GM19328 (cell line): ENCODE measurements at regions not wholly inside any gene's neighbourhood (a gene's known extent, or its start where the extent isn't known, plus 50 kb on each side); places are given as distances from the start of the nearest gene placed in this dataset.
A peak's percentile ranks its signal among the peaks of the same experiment; 100 is the strongest.

Experiments
- ATAC-seq: cut with Tn5 transposase; IDR thresholded peaks from one replicate; pipeline ENCODE4 v1.9.1; 2021; ENCODE audit warnings: mild to moderate bottlenecking, moderate library complexity; ENCODE audit not compliant: unreplicated experiment

DNA sequence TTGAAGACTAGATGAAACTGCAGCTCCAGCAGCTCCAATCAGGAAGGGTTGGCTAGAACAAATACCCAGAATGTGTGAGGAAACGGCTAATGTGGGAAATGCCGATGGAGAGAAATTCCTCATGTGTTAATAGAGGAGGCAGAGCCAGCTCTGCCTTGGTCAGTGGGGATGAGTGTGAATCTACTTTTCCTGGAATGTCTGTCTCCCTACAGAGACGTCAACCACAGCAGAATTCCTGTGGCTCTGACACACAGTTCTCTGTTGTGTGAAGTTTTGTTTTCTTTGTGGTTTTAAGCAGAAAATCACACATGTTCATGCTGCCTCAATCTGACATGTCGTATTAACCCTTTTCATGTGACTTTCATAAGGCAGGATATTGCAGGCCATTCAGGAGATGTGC, 476.6 kb upstream of the WWC1 start:
- ATAC-seq = no peak

DNA sequence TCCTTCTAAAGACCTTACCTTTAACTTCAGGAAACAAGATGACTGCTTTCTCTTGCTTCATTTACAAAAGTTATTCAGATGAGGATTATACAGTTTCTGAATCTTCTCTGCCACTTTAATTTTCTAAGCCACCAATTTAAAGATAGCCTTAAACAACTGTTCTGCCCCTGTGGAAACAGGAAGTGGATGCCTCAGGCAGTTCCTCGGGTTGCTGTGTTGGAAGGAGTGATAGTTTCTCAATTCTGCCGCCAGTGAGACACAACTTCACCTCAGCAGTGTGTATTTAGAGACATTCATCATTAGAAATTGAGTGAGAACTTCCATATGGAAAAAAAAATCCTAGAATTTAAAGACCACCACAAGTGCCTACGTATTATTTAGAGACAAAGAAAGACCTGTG, 475.1 kb upstream of the WWC1 start:
- no peak for ATAC-seq

DNA sequence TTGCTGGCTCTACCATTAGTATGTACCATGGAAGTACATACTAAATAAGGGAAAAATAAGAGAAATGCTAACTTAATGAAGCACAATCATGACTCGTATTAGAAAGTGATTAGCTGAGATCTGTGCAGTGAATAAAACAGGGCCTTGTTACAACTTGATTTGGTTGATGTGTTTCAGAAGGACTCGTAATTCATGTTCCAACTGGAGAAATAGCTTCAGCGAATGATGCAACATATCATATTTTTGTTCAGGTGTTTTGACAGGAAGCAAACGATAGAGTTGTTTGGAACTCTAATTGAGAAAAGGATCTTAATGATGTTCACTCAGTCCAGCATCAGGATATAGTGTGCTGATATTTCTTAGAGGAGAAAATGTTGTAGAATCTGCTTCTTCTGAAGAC, 474.6 kb upstream of the WWC1 start:
- no peak for ATAC-seq

DNA sequence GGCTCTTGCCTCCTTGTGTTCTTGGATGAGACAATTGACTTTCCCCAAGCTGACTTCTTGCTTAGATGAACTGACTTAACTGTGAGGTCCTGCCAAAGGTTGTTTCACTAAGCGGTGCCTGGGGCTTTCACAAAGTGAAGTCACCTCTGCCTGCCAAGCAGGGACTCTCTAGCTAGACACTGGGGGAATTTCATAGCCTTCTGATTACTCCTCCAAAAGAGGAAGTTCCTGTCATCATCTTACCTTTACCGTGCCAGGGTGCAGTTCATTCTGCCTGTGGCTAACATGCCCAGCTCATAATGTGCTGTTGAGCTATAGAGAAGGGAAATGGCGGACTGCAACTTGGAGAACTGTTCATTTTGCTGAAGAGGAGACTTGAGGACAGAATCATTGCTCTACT, 472.0 kb upstream of the WWC1 start:
- peak; percentile 73 for ATAC-seq

DNA sequence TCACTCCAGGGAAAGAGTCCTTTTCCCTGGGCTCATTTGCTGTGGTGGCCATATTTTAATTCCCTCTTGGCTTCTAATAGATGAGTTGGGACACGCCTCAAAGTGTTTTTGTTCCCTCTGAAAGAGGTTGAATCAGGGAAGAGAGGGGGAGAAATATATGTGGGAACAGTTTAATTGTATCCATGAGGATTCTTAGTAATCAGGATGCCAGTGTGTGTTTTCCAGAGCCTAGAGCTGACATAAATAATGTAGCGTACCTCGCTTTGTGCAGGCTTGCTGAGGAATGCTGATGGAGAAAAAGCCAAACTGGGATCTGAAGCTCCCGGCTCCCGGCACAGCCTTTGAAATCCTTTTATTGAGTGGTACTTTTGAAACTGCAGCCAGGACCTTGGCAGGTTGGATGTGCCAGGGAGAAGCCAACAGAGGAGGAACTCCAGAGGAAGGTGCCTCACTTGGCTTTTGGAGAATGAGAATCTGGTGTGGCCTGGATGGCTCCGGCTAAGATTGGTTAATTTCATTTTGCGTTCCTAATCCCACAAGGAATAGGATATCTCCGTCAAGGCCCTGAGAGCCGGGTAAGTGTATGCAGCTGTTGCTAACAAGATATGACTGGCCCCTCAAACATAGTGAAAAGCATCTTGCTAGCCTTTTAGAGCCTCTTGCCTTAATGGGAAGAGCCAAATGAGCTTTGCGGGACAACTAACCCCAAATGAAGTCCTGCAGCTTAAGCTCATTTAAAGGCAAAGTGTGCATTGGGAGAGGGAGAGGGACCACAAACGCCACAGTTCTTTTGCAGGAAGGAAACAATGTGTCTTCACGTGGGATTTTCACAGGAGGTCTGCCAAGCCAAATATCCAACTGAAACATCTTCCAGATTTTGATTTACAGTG, 471.1 kb upstream of the WWC1 start:
- ATAC-seq = no peak

DNA sequence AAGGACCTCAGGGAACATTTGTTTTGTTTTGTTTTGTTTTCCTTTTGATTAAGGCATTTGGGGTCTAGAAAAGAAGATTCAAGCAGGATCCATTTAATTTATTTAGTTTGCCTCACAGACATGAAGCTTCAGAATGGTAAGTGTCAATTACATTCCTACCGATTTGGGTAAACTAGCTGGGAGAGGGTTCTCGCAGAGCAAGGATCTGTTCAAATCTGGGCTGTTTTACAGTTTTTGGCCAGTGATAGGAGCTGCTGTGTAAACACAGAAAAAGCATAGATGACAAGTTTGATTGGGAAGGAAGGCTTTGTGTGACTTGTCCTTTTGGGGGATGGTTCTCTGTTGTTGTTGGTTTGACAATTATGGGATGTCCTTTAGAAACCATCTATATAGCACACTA, 470.3 kb upstream of the WWC1 start:
- no peak for ATAC-seq

DNA sequence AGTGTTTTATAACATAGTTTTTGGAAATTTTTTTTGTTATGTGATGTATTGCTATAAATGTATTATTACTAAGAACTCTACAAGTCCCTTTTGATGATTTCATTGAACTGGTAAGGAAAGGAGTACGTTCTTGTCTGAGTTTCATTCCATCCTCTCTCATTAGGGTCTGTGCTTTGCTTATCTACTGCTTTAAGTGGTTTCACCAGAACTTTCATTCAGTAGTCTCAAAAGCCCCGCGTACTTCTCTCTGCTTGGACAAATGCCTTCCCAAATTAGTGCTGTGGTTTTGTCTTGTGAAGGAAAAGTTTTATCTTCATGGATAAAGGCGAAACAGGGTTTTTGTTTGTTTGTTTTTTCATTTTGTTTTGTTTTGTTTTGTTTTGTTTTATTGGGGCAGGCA, 469.8 kb upstream of the WWC1 start:
- ATAC-seq = no peak

DNA sequence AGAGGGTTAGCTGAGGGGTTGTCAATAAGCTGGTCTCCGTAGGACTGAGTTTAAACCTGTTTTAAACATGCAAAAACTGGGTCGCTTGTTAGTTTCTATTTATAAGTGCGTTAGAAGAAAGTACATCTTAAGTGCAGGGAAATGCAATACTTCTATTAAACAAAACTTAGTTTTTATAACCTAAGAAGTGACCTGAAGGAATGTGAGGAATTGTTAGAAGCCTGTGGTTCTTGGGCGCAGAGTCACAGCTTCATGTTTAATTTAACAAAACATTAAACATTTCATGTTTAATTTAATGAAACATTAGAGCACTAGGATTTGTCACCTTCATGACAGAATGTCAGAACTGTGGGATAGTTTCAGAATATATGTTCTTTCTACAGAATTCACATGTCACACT, 469.2 kb upstream of the WWC1 start:
- ATAC-seq = no peak

DNA sequence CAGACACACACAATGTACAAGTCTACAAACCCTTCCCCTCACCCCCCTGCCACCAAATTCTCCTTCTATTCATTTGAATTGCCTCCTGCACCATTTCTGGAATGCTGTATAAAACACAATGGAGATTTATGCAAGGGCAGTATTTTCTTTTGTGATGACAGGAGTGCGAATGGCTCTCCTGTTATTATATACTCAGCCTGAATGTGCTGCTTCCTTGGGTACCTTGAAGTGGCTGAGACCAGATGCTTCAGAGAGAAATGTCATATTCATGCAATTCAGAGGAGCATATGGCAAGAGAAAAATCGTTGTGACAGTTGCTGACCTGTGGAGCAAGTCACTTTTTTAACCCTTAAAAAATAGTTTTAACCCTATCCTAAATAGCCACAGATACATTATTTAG, 468.0 kb upstream of the WWC1 start:
- ATAC-seq = no peak

DNA sequence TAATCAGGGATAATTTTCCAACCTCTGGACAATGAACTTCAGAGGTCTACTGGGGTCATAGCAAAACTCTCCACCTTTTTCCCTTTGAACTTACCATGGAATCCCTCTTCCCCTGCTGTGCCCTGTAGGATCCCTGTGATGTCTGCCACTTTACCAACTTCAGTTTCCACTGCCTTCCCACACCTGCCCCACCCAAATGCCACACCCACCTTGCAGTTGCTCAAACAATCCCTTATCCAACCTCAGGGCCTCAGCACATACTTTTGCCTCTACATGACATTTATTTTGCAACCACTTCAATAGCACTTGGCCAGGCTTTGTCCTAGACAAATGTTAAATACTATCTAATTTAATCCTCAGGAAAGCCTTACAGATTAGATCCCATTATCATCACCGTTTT, 463.7 kb upstream of the WWC1 start:
- no peak for ATAC-seq

DNA sequence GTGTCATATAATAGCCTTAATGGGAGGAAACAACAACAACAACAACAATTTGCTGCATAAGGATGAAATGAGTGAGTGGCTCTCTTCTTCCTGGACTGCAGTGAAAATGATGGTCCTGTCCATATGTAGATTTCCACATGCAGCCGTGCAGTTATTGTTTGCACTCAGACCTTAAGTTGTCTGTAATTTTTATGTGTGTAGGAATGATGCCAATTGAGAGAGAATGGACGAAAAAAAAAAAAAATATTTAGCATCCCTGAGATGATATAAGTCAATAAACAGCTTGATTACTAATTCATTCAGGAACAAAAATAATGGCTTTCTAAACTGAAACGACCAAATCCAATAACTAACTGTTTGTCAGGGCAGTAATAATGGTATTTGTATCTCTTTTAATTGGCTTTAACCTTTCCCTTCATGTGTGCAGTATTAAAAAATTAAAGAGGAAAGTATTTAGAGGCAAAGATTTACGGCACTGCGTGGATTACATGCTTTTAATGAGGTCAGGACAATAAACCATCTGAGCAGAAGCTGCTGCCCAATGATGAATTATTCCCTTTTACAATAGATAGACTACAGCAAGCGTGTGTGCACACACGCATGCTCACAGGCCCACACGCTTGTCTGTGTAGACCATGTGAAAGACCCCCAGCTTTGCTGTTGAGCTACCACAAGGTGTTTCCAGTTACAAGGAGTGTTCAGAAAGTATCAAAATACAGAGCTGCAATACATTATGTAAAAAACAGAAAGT, 459.5 kb upstream of the WWC1 start:
- no peak for ATAC-seq

DNA sequence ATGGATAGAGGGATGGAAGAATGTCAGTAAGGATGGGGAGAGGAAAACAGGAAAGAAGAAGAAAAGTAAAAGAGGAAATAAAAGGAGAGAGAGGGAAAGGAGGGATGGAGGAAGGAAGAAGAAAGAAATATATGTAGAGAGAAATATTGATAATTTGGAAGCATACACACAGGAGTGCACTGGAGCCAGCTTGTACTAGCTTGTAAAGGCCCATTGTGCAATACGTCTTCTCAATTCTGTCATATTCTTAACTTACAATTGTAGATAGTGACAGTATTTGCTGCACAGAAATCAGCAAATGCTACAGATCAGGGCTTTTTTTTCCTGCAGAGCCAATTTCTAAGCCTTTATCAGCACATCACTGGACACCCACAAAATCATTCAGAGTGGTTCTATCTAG, 458.8 kb upstream of the WWC1 start:
- no peak for ATAC-seq

DNA sequence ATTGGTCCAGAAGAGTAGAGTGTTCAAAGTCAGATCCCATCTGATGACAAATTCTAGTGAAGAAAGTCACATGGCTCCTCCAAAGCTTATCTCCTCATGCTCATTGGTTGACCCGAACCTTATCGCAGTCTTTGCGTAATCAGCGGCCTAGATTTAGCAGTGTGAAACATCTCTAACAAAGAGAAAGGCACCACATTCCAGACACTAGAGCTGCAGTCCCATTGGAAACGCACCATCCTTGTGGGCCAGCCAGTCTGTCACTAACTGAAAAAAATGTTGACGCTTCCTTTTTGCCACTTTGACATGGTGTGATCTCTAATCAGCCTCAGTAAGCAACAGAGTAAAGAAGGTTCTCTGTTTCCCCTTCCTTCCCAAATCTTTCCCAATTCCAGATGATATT, 458.0 kb upstream of the WWC1 start:
- ATAC-seq = no peak

DNA sequence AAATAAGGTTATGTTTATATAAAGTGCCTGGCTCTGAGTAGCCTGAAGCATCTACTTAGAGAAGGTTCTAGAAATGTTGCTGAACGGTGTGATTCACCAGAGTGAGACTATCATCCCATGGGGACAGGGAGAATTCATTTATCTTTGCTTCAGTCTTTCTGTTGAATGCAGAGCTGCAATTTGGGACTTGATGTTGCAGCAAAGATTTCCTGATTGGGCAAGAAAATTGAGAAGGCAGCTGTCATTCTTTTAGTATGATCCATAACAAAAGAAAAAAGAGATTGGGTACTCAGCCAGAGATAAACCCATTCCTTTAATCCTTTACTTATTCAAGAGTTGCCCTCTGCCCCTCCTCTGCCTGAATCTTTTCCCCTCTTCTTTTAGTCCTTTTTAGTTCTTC, 456.3 kb upstream of the WWC1 start:
- no peak for ATAC-seq

DNA sequence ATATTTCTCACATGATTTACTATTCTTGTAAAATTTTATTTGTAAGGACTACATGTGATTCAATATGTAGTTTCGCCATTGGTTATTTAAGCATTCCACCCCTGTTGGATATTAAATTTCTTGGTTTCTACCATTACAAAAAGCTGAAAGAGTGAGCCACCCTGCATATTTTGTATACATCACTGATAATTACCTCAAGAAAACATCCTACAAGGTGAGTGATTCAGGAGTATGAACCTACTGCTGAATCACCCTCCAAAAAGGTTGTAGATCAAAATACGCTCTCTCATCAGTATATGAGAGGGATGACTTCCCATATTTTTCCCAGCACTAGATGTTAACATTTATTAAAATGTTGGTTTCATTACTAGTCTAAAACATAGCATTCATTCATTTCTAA, 454.3 kb upstream of the WWC1 start:
- no peak for ATAC-seq

DNA sequence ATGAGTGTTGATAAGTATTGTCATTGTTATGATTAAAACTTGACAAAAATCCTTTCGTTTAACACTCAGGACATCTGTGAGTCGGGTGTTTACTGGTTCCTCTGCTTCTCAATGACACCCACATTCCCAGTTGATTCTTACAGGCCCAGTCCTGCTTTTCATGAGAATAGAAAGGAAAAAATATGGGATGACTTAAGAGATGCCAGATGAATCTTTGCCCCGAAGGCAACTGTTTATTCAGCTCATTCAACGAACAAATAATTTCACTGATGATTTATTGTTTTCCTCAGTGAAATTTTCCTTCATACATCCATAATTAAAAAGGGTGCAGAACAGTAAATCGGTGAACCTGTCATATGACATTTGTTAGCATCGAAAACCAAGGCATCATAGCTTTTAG, 452.4 kb upstream of the WWC1 start:
- no peak for ATAC-seq

DNA sequence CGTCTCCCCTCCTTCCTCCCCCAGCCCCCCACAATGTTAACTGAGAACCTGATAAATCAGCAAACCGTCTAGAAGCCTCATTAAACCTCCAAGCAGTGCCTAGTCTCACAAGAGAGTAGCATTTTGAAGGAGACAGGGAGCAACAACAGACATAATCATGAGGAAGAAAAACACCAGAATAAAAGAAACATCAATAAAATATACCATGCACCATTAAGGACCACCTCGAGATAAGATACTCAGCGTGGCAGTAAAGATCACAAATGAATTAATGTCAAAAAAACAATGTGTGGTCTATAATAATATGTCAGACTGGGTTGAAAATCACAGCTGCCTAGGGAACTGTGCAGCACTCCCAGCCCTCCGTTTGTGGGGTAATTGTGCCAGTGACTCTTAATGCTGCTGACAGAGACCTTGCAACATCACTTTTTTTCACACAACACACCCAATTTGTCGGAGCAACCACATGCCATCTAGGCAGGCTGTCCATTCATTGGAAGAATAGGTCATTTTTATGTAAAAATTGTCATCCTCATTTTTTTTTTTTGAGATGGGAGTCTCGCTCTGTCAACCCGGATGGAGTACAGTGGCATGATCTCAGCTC, 450.8 kb upstream of the WWC1 start:
- no peak for ATAC-seq

DNA sequence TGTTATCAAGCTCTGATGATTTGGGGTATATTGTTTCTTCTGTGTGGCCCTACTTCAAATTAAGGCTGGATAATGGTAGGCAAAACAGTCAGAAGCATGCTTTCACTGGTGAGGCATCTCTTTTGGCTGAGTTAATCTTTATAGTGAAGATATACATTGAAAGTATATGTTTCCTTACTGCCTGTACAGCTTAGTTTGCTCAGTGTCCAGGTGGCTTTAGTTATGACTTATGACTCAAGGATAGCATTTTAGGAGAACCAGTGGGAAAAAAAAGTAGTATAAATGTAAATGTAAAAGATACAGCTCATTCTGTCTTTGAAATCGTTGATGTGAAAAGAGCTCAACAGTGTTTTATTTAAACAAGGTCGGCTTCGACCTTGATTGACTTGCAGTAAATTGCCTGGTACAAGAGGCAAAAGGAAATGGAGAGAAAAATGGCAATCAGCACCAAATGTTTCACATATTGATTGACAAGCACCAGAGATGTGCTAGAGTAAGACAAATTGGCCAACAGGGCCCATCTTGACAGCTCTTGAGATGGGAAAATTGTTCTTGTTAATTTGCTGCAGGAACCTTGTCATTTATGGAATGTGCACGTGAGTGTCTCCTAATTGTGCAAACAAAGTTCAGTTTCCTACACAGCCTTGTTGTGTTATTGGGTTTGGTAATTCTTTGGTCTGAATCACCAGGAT, 447.4 kb upstream of the WWC1 start:
- ATAC-seq = no peak

DNA sequence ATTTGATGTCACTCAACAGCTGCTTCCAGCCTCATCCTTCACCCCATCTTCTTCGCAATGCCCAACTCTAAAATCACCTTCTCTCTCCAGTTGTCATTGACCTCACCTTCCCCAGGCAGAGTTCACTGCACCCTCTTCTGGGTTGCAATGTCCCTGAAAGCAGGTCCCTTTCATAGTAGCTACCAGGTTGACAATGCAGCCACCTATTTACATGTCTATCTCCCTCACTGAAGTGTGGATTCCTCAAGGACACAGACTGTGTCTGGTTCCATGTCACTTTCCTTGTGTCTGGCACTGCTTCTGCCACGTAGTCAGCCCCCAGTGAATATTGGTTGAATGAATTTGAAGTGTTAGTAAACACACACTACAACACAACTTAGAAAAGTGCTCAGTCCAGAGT, 445.5 kb upstream of the WWC1 start:
- ATAC-seq = no peak

DNA sequence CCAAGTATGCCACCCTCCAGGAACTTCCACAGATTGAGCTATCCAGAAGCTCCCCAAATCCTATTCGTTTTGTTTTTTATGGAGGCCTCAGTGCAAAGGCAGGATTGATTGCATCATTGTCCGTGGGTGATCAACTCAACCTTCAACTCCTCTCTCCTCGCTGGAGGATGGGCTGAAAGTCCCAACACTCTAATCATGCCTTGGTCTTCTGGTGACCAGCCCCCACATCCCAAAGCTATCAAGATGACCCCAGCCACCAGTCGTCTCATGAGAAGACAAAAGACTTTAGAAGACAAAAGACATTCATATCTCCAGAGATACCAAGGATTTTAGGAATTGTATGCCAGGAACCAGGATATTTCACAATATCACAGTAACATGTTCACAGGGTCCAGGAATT, 441.6 kb upstream of the WWC1 start:
- no peak for ATAC-seq

DNA sequence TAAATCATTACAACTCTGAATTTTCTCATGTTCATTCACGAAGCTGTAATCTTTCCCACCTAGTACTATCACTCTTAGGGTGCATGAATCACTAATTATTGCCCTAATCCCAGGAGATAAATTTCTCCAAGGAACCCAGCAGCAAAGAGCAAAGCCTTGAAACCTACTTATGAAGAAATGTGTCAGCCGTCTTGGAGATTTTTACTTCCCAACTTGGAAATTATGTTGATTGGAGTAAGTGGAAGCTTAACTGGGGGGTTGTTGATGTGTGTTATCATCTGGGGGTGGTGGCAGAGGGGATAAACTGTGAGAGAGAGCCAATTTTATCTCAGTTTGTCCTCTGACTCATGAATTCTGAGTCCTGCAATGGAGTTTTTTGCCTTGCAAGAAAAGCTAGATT, 440.5 kb upstream of the WWC1 start:
- no peak for ATAC-seq
